NCI-H2107 treated with DMSO at 0.1 percent for 48 hours (cell line): ENCODE measurements at regions not wholly inside any gene's neighbourhood (a gene's known extent, or its start where the extent isn't known, plus 50 kb on each side); places are given as distances from the start of the nearest gene placed in this dataset.
"Not testable (repeated sequence)": the region's sequence is repeated elsewhere in the genome, so short reads cannot be mapped to it uniquely, and the experiment has no call there.

Experiments
- DNase-seq: peaks from one replicate; lab custom pipeline; 2025; ENCODE audit not compliant: unreplicated experiment; lab: John Stamatoyannopoulos, UW

- not testable (repeated sequence) for DNase-seq
Observed at GRCh38 chr16:29186306-29187220, 201.7 kb downstream of the LAT start.

DNA sequence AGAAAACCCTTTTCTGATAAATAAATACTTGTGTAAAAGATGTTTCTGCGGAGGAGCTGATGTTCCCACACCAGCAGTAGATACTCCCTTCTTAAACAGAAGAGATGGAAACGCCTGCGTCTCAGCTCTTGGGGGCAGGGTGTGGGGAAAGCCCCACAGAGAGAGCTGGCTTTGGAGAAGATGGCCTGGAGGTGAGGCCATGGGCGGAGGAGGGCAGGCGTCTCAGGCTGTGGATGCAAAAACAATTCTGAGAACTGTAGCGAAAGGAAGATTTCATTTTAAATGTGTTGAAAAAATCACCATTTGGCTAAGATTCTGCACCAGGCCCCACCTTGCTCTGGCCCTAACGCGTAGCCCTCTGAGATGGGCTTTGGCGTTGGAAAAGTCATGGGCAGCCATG is 201.0 kb downstream of the LAT start:
- not testable (repeated sequence) for DNase-seq

- DNase-seq = not testable (repeated sequence)
Observed at GRCh38 chr16:29184738-29185438, 200.0 kb downstream of the LAT start.

DNA sequence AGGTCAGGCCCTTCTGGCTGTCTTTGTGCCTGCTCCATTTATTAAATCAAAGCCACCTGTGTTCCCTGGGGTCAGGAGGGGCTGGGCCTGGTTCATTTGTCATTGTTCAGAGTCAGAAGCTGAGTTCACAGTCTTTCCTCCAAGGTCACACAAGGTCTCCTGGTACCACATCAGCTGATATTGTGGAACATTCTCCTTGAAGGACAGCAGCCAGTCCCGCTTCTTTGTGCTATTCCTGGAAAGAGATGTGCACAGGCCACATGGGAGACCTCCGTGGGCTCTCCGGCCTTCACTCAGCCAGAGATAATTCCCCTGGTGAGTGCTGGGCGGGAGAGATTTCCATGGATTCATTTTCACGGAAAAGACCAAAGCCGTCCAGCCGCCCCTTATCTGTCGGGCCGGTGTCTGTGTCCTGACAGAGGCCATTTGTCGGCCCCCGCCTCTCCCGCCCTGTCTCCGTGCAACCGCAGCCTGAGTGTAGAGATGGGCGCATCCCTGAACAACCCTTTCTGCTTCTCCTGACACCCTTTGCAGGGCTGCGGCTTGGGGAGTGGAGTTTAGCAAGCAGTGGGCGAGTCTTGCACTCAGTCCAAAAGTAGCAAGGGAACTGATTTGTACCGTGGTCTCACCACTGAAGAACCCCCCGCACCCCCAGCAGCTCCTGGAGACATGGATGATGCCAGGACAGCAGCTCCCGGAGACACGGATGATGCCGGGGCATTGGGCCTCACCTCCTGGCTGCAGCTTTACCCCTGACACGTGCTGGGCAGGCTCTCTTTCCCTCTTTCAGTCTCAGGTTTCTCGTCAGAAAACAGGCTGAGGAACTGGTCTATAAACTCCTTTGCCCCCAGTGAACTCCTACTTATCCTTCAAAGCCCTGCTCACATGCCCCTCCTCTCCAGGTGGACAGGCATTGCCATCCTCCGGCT is 198.4 kb downstream of the LAT start:
- not testable (repeated sequence) for DNase-seq

DNA sequence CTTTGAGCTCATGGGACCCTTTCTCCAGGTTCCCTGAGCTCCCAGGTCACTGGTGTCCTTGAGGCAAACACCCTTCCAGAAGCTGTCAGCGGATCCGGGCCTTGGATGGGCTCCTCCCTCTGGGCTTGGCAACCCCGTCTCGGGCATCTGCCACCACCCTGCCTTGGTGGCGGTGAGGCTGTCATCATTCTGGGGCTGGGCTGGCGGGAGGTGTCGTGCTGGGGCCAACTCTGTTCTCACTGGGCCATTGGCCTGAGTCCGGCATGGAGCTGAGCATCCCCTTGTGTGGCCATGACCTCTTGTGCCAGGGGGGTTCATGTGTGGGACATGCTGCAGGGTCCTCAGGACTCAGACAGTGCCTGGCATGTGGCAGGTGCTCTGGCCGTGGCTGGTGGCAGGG is 197.6 kb downstream of the LAT start:
- no peak for DNase-seq

GRCh38 chr16:29181921-29182411 is 197.1 kb downstream of the LAT start:
- DNase-seq = not testable (repeated sequence)

GRCh38 chr16:29181254-29181780 is 196.5 kb downstream of the LAT start:
- not testable (repeated sequence) for DNase-seq

- not testable (repeated sequence) for DNase-seq
Observed at GRCh38 chr16:29180206-29180600, 195.4 kb downstream of the LAT start.

GRCh38 chr16:29179401-29180205 is 194.8 kb downstream of the LAT start:
- not testable (repeated sequence) for DNase-seq

- not testable (repeated sequence) for DNase-seq
Observed at GRCh38 chr16:29177888-29178726, 193.3 kb downstream of the LAT start.

GRCh38 chr16:29177203-29177887 is 192.5 kb downstream of the LAT start:
- not testable (repeated sequence) for DNase-seq

GRCh38 chr16:29176822-29177202 is 192.0 kb downstream of the LAT start:
- DNase-seq = not testable (repeated sequence)

GRCh38 chr16:29176154-29176470 is 191.3 kb downstream of the LAT start:
- DNase-seq = not testable (repeated sequence)

GRCh38 chr16:29175411-29176153 is 190.7 kb downstream of the LAT start:
- DNase-seq = not testable (repeated sequence)

GRCh38 chr16:29173371-29174305 is 188.8 kb downstream of the LAT start:
- DNase-seq = not testable (repeated sequence)

DNA sequence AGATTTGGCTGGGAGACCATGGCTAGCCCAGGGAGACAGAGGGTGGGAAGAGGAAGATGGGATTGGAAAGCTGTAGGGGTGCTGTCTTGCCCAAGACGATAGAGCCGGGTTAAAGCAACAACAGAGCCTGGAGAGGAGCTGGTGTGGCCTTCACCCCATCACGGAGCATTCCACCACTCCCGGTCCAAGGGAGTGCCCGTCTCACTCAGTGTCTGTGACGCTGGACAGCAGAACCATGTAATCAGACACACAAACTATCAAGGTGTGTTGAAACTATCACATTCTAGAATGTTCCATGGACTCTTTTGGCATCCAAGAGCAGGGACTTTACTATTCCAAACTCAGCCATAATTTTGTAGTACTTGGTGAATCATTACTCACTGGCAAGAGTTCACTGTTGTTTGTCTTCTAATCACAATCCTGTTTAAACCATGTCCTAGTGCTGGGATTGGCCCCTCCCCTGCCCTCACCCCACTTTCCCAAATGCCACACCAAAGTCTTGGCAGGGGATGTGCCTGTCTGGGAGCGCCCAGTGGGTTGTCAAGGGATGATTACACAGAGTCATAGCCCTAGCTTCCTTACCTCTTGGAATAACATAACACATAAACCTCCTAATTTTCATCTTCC is 187.4 kb downstream of the LAT start:
- not testable (repeated sequence) for DNase-seq
